HepG2 (cell line): ENCODE measurements at regions not wholly inside any gene's neighbourhood (a gene's known extent, or its start where the extent isn't known, plus 50 kb on each side); places are given as distances from the start of the nearest gene placed in this dataset.

Source experiments
- ATAC-seq: fragments of 200-7000 bp; cut with Tn5 transposase; 3 replicates; pipeline ENCODE4 v1.9.1; 2020; ENCODE audit warnings: mild to moderate bottlenecking, moderate library complexity
- BruUV-seq: library from RNA; stranded (reverse); fragments of 400-500 nt; replicated peaks from 2 replicates; lab custom pipeline; 2021; lab: Mats Ljungman, UMichigan
- CTCF ChIA-PET: fragments of 300-600 bp; formaldehyde crosslinking; extraction: SDS; loops from one replicate; lab custom pipeline; 2021; ENCODE audit warnings: low total read pairs, inconsistent platforms, low intra/inter-chr PET ratio; lab: Yijun Ruan, JAX
- POLR2A ChIA-PET: fragments of 350-600 bp; sonication (Branson Sonifier 250); formaldehyde crosslinking; loops from one replicate; lab custom pipeline; 2020; ENCODE audit warnings: antibody characterized with exemption, inconsistent platforms; lab: Yijun Ruan, JAX
- DNase-seq: peaks from one replicate; pipeline ENCODE4 v3.0.0-alpha.2; 2015; ENCODE audit warnings: low spot score
- FAIRE-seq: peaks from 3 replicates; lab custom pipeline; 2011; peaks lifted over from hg19 to GRCh38; lab: Jason Lieb, UNC
- H2AFZ ChIP-seq: one replicate; pipeline ENCODE4 v1.6.1; 2011; ENCODE audit warnings: low read length, inconsistent platforms
- H3K27ac ChIP-seq: fragments of 300-600 bp; 3 replicates; pipeline ENCODE4 v1.8.0; 2011; ENCODE audit warnings: mixed run types, mild to moderate bottlenecking, mixed read lengths, low read length, inconsistent platforms; ENCODE audit not compliant: insufficient read depth; ENCODE audit errors: extremely low read length
- H3K27me3 ChIP-seq, 2 experiments: fragments of 200-600 bp in 1 of 2; 2 replicates in 1 of 2; 3 replicates in 1 of 2; pipeline versions ENCODE4 v1.6.0 to v1.8.0; 2011; ENCODE audit warnings: low read length in 2 of 2, mild to moderate bottlenecking in 2 of 2, moderate library complexity in 2 of 2, inconsistent platforms in 1 of 2; ENCODE audit not compliant: insufficient read depth in 2 of 2, control insufficient read depth in 1 of 2
- H3K36me3 ChIP-seq, 2 experiments: fragments of 200-600 bp in 1 of 2; replicated peaks in 1 of 2; 2 replicates in 1 of 2; 3 replicates in 1 of 2; pipeline versions ENCODE4 v1.5.1 to v1.8.0; 2011; ENCODE audit warnings: low read length in 2 of 2, inconsistent platforms in 1 of 2; ENCODE audit not compliant: insufficient read depth in 2 of 2, control insufficient read depth in 1 of 2
- H3K4me1 ChIP-seq: 2 replicates; pipeline ENCODE4 v1.5.1; 2012; ENCODE audit warnings: low read length, inconsistent platforms; ENCODE audit not compliant: insufficient read depth
- H3K4me2 ChIP-seq: 2 replicates; pipeline ENCODE4 v1.6.0; 2011; ENCODE audit warnings: low read depth, low read length, inconsistent platforms
- H3K4me3 ChIP-seq, 3 experiments: fragments of 200-600 bp in 1 of 3; sonication (generic), shearing (Covaris generic) in 1 of 3; replicated peaks in 1 of 3; 2 replicates each; pipeline ENCODE4 v1.5.1; 2011 to 2016; ENCODE audit warnings: low read length in 3 of 3, inconsistent platforms in 2 of 3, low read depth in 2 of 3, mild to moderate bottlenecking in 2 of 3, control low read depth in 1 of 3, mixed read lengths in 1 of 3; ENCODE audit not compliant: insufficient read depth in 1 of 3
- H3K79me2 ChIP-seq: one replicate; pipeline ENCODE4 v1.6.1; 2011; ENCODE audit warnings: low read length, inconsistent platforms; ENCODE audit not compliant: insufficient read depth
- H3K9ac ChIP-seq: 2 replicates; pipeline ENCODE4 v1.6.0; 2011; ENCODE audit warnings: mild to moderate bottlenecking, low read depth, low read length, inconsistent platforms; ENCODE audit not compliant: insufficient read depth
- H3K9me3 ChIP-seq: 2 replicates; pipeline ENCODE4 v1.5.1; 2012; ENCODE audit warnings: mild to moderate bottlenecking, low read length
- H4K20me1 ChIP-seq: 2 replicates; pipeline ENCODE4 v1.6.0; 2011; ENCODE audit warnings: inconsistent platforms, mild to moderate bottlenecking, low read length, moderate library complexity; ENCODE audit not compliant: insufficient read depth
- DNMT1 ChIP-seq: sonication (generic); formaldehyde crosslinking; IDR thresholded peaks from 2 replicates; pipeline ENCODE4 v1.5.1; 2020; ENCODE audit warnings: mild to moderate bottlenecking, missing genetic modification reagents
- FOSL2 ChIP-seq: sonication (generic); formaldehyde crosslinking; IDR thresholded peaks from 2 replicates; pipeline ENCODE4 v1.4.0; 2020; ENCODE audit warnings: missing genetic modification reagents
- HNRNPUL1 ChIP-seq: fragments of 200-400 bp; formaldehyde crosslinking; IDR thresholded peaks from 2 replicates; pipeline ENCODE4 v1.6.1; 2017; ENCODE audit warnings: low read depth, mild to moderate bottlenecking, low read length, moderate library complexity
- HOXA5 ChIP-seq: sonication (generic); formaldehyde crosslinking; IDR thresholded peaks from 2 replicates; pipeline ENCODE4 v1.4.0; 2020; ENCODE audit warnings: missing genetic modification reagents
- SALL2 ChIP-seq: sonication (generic); formaldehyde crosslinking; IDR thresholded peaks from 2 replicates; pipeline ENCODE4 v1.8.1; 2023; ENCODE audit warnings: mild to moderate bottlenecking, missing genetic modification reagents, inconsistent platforms
- ZNF331 ChIP-seq: sonication (generic); formaldehyde crosslinking; IDR thresholded peaks from 2 replicates; pipeline ENCODE4 v1.4.0; 2020; ENCODE audit warnings: missing genetic modification reagents
- ZNF614 ChIP-seq: IDR thresholded peaks from 2 replicates; pipeline ENCODE4 v1.6.1; 2018; ENCODE audit warnings: missing biosample characterization, missing genetic modification reagents, inconsistent platforms, borderline replicate concordance
- WGBS: methylation state at CpG from one replicate; pipeline ENCODE4 v1.1.6; 2017; ENCODE audit warnings: low lambda C conversion rate; 5-methylcytosine and 5-hydroxymethylcytosine counted together
- in situ Hi-C: cut with HindIII; loops from 2 replicates; pipeline ENCODE4 v1.10.0; 2017; ENCODE audit warnings: low pct_unique_long_range_greater_than_20kb; ENCODE audit not compliant: extremely low pct_ligation_motif_present
- intact Hi-C: fragments of 100-400 bp; cut with micrococcal nuclease; formaldehyde crosslinking; loops from one replicate; pipeline ENCODE4 v1.10.0; 2022; ENCODE audit not compliant: unreplicated experiment

DNA sequence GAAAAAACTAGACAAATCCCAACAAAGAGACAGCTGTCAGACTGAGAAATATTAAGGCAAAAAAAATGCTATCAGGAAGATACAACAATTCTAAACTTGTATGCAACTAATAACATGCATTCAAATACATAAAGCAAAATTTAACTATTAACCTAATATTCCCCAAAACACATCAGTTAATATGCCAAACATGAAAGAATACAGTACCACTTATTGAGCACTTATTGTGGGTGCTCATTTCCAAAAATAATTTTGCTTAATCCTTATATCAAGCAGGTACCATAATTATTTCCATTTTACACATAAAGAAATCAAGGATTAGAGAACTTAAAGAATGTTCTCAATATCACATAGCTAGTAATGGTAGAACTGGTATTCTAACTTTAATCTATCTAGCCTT, 67.7 kb upstream of the HMGXB4 start:
- no peak overlapping the region for H3K4me3 ChIP-seq
- in situ Hi-C loops = no loop called here
- DNase-seq (no peak), FAIRE-seq (no peak), ATAC-seq (no peak)
- POLR2A ChIA-PET = no interaction called here
- no peak for TF ChIP-seq HNRNPUL1
- TF ChIP-seq DNMT1 (CRISPR knock-in tag) = no peak
- TF ChIP-seq HOXA5 (CRISPR knock-in tag) = no peak
- no peak for TF ChIP-seq SALL2 (CRISPR knock-in tag)
- no peak for TF ChIP-seq ZNF614
- H3K9ac ChIP-seq = no peak overlapping the region
- H3K27me3 ChIP-seq = no peaks in the 10 kb centered on the region
- CTCF ChIA-PET = no interaction called here
- intact Hi-C loops = no loop called here
- BruUV-seq = no TSS peak
- H3K4me1 ChIP-seq = no peaks in the 10 kb centered on the region
- no peak overlapping the region for H3K27ac ChIP-seq
- H3K9me3 ChIP-seq = peaks cover 14% of the 10 kb centered on the region
- peaks cover 1 to 7% of the 10 kb centered on the region in 2 experiments; a peak in 2 of 5 replicates for H3K36me3 ChIP-seq
- no peak overlapping the region for H3K4me2 ChIP-seq
- no peaks in the 10 kb centered on the region for H3K79me2 ChIP-seq
- no peak overlapping the region for H2AFZ ChIP-seq
- H4K20me1 ChIP-seq = no peaks in the 10 kb centered on the region

- 77% methylated on average over 2 of the region's 2 CpGs for WGBS
- Histone ChIP-seq H3K4me1 (no peaks in the 10 kb centered on the region), H3K4me2 (no peak overlapping the region), H3K4me3 (no peak overlapping the region), H3K79me2 (no peaks in the 10 kb centered on the region), H3K27me3 (no peaks in the 10 kb centered on the region), H2AFZ (no peak overlapping the region), H3K36me3 (peaks cover 3 to 7% of the 10 kb centered on the region in 2 experiments; a peak in 2 of 5 replicates), H3K9ac (no peak overlapping the region), H3K9me3 (peaks cover 14% of the 10 kb centered on the region), H4K20me1 (no peaks in the 10 kb centered on the region), H3K27ac (no peak overlapping the region)
- BruUV-seq = no TSS peak
- ChIA-PET CTCF (no interaction called here), POLR2A (no interaction called here)
- ATAC-seq = no peak
- intact Hi-C loops (no loop called here), in situ Hi-C loops (no loop called here)
- TF ChIP-seq FOSL2 (CRISPR knock-in tag) (0 out of 2 replicates have a peak, but pooled peaks have one; percentile 17), ZNF331 (CRISPR knock-in tag) (no peak)
- FAIRE-seq = no peak
- peak; percentile 23 for DNase-seq
These were observed 65.9 kb upstream of the HMGXB4 start for GRCh38 chr22:35191412-35191811.
